RCC 7860 (cell line): ENCODE measurements at regions not wholly inside any gene's neighbourhood (a gene's known extent, or its start where the extent isn't known, plus 50 kb on each side); places are given as distances from the start of the nearest gene placed in this dataset.
A peak's percentile ranks its signal among the peaks of the same experiment; 100 is the strongest.
"Not testable (repeated sequence)": the region's sequence is repeated elsewhere in the genome, so short reads cannot be mapped to it uniquely, and the experiment has no call there.

ENCODE experiments used
- DNase-seq: peaks from one replicate; pipeline ENCODE4 v3.0.0-alpha.2; 2015; ENCODE audit warnings: low spot score
- FAIRE-seq: peaks from 2 replicates; lab custom pipeline; 2012; peaks lifted over from hg19 to GRCh38; lab: Jason Lieb, UNC

GRCh38 chr13:105907319-105908019 is 628.0 kb downstream of the EFNB2 start:
- FAIRE-seq (peak; percentile 17), DNase-seq (no peak)

GRCh38 chr13:105906746-105907145 is 628.7 kb downstream of the EFNB2 start:
- FAIRE-seq (no peak), DNase-seq (no peak)

DNA sequence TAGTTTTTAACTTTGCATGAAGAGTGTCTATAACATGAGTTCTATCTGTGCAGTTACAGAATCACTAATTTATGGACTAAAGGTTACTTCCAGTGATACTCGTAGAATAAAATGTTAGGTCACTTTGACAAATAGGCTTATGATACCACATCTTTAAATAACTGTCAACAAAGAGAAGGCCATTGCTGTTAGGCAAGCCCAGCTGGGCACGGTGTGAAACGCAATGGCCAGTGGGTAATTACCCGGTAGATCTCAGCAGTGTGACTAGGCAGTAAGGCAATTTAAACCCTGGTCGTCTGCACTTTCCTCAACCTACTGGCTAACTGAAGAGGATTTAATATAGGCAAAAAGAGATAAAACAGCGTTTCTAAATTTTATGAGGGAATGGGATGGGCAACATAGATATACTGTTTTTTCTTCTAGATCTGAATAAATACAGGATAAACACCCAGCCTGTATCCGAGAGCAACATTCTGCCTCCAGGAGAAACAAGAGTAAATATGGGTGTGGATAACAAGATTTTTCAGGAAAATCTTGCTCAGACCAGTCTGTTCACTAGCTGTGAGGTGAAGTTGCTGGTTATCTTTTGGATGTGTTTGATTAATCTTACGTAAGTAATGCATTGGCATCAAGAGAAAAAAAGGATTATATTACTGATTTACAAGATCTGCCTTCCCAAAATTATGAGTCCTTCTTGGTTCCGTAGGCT is 631.3 kb downstream of the EFNB2 start:
- no peak for FAIRE-seq
- no peak for DNase-seq

GRCh38 chr13:105902396-105902795 is 633.1 kb downstream of the EFNB2 start:
- no peak for FAIRE-seq
- DNase-seq, result no peak

GRCh38 chr13:105897575-105897974 is 637.9 kb downstream of the EFNB2 start:
- DNase-seq (no peak), FAIRE-seq (no peak)

- FAIRE-seq, result no peak
- DNase-seq, result no peak
Measured at GRCh38 chr13:105894697-105895096, 640.8 kb downstream of the EFNB2 start.

DNA sequence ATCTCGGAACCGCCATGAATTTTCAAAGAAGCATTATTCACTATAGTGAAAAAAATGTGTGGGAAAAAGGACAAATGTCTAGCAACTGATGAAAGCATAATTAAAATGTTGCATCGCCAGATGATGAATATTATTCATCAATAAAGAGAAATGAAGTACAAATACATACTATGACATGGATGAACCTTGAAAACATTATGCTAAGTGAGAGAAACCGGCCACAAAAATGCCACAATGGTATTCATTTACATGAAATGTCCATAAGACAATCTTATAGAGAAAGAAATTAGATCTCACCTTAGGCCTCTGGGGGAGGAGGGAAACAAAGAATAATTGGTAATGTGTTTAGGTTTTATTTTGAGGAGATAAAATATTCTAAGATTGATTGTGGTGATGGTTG is 645.0 kb downstream of the EFNB2 start:
- no peak for FAIRE-seq
- DNase-seq, result no peak

DNA sequence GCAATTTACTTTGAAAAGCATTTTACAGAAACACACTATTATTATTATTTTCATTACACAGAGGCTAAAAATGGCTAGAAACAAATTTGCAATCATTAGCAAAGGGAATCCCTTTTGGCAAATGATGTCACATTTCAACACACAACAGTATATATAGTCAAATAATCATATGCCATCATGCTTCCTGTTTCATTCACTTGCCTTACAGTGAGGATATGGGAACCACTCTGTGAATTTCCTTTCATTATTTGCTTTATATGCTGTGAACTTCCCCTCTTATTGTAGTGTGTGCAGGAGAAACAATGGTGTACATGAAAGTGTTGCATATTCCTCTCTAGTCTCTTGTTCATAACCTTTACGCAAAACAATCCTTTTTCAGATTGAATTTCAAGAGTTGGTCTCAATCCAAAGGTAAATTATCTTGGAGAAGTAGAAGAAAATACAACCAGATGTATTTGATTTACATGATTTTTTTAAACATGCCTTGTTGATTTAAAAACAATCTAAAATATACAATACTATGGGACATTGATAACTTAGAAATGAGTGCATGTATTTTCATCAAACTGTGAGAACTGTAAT is 657.3 kb downstream of the EFNB2 start:
- no peak for DNase-seq
- FAIRE-seq, result no peak

GRCh38 chr13:105874814-105875213 is 660.6 kb downstream of the EFNB2 start:
- FAIRE-seq (no peak), DNase-seq (no peak)

GRCh38 chr13:105871768-105872167 is 663.7 kb downstream of the EFNB2 start:
- no peak for FAIRE-seq
- no peak for DNase-seq

DNA sequence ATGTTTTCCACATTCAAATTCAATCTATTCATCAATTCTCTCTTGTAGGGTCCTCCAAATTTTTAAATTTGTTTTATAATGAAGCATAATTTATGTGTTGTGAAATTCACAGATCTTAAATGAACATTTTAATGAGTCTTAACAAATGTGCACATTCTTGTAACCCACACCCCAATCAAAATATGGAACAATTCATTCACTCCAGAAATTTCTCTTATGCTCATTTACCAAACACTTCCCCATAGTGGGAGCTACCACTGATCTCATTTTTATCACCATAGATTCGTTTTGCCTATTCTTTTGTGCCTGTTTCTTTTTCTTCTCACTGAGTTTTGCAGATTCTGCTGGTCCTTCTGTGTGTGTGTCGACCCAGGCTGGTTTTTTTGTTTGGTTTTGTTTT is 664.1 kb downstream of the EFNB2 start:
- FAIRE-seq, result no peak

GRCh38 chr13:105863300-105863920 is 672.1 kb downstream of the EFNB2 start:
- no peak for FAIRE-seq
- DNase-seq, result no peak

More for the DNA sequence above, 664.1 kb downstream of the EFNB2 start:
- DNase-seq, result no peak

GRCh38 chr13:105848494-105848893 is 687.0 kb downstream of the EFNB2 start:
- DNase-seq (no peak), FAIRE-seq (no peak)

DNA sequence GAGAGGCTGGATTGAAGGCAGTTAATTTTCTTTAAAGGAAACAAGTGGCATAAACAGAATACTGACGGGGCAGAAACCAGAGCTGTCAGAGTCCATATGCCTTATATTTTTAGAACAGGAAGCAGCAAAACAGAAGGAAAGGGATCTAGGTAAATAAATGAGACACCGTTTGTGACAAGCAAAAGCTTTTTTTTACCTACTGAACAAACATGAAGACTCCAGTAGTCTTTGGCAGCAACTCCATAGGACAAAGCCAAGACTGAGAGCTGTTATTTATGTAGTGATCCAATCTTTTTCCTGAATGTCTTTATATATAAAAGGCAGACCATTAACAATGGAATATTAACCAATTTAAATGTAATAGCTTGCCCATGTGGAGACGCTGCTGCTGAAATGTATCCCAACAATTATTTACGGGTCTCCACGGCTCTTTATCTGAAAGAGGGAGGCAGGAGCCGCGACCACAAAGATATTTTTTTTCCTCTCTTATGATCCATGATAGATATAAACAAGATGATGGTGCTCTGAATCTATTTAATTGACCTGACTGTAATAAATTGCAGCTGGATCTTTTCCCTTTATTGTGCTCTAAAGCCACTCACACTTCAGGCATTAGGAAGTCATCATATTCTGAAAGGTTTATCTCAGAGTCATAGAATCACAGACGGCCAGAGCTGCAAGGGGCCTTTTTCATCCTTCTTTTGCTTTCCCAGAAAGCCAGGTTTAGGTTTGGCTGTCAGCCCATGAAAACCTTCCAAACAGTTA is 687.8 kb downstream of the EFNB2 start:
- no peak for FAIRE-seq

GRCh38 chr13:105846923-105847322 is 688.5 kb downstream of the EFNB2 start:
- DNase-seq, result no peak
- FAIRE-seq, result no peak

More for the DNA sequence above, 687.8 kb downstream of the EFNB2 start:
- DNase-seq, result no peak

DNA sequence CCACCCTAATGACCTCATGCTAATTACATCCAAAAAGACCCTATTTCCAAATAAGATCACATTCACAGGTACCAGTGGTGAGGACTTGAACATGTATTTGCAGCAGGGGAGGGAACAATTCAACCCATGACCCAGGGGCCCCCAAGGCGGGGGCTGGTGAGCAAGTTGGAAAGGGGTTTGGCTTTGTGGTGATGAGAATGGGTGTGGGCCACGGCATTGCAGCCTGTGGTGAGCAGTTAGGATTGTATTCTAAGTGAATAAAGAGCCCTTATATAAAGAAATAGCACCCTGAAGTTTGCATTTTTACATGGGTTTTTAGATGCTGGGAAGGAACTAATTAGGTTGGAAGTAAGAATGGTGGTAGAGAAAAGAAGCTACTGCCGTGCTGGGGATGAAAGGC is 694.2 kb downstream of the EFNB2 start:
- DNase-seq (no peak), FAIRE-seq (no peak)

DNA sequence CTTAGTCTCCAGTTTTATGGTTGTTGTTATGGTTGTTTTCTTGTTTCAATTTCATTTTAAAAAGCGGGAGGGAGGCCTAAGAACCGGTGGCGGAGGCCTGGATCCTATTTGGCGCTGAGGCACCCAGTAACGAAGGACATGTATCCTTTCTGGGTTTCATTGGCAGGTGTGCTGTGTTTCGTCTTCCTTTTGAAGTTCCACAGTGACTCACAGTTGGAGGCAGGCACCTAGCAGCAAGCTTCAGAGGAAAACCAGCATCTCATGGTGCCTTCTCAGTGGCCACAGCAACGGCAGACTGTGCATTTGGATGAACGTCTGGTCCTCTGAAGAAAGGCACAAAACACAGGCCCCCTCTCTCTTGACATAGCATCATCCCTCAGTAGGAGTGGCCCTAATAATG is 697.2 kb downstream of the EFNB2 start:
- DNase-seq (no peak), FAIRE-seq (no peak)

DNA sequence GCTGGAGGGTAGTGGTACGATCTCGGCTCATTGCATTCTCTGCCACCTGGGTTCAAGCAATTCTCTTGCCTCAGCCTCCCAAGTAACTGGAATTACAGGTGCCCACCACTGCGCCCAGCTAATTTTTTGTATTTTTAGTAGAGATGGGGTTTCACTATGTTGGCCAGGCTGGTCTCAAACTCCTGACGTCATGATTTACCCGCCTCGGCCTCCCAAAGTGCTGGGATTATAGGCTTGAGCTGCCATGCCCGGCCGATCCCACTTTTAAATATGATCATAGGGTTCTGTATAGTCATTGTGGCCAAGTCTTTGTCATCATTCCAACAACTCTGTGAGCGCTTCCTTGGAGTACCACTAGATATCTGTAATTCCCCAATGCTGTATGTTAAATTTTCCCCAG is 698.2 kb downstream of the EFNB2 start:
- not testable (repeated sequence) for DNase-seq, FAIRE-seq

DNA sequence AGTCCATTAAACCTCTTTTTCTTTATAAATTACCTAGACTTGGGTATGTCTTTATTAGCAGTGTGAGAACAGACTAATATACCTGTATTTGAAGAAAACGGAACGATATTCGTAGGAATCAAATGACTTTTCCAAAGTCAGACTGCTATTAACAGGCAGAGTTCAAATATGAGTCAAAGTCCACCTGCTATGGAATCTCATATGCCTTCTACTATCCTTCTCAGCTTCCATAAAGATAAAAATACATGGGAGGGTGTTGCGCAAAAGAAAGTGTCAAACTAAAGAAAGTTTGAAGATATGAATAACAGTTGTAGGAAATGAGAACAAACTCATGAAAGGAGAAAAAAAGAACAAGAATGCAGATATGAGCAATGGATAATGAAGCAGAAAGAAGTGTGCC is 704.6 kb downstream of the EFNB2 start:
- DNase-seq (no peak), FAIRE-seq (no peak)

GRCh38 chr13:105827111-105827809 is 708.2 kb downstream of the EFNB2 start:
- FAIRE-seq, result no peak

More at GRCh38 chr13:105827111-105827809, 708.2 kb downstream of the EFNB2 start:
- no peak for DNase-seq
